ENCODE measurements at regions not wholly inside any gene's neighbourhood (a gene's known extent, or its start where the extent isn't known, plus 50 kb on each side); places are given as distances from the start of the nearest gene placed in this dataset.

- Histone ChIP-seq H2BK12ac (ENCODE audit: low read length) (no peak overlapping the region), H3K27me3 (ENCODE audit: insufficient read depth, low read length) (no peaks in the 10 kb centered on the region), H3K23ac (ENCODE audit: low read length) (no peak overlapping the region), H3K27ac (ENCODE audit: low read depth, low read length) (no peak overlapping the region), H2BK5ac (ENCODE audit: low read depth, low read length, poor library complexity) (no peak overlapping the region), H3K18ac (ENCODE audit: low read length) (no peak overlapping the region), H2BK120ac (ENCODE audit: insufficient read depth, low read length, poor library complexity) (no peak overlapping the region), H2AFZ (ENCODE audit: insufficient read depth, low read length, poor library complexity) (no peak overlapping the region), H4K12ac (ENCODE audit: low read depth, low read length) (no peak overlapping the region), H4K91ac (ENCODE audit: low read depth, low read length) (no peak overlapping the region), H3K4me3 (ENCODE audit: low read depth, low read length) (no peak overlapping the region), H3K9ac (ENCODE audit: low read length) (no peak overlapping the region), H3K4me2 (ENCODE audit: low read length) (no peak overlapping the region), H4K8ac (ENCODE audit: low read depth, low read length) (no peak overlapping the region), H3K4ac (ENCODE audit: low read depth, low read length) (no peak overlapping the region), H3K9me3 (ENCODE audit: insufficient read depth, low read depth, low read length) (no peaks in the 10 kb centered on the region), H3K14ac (ENCODE audit: low read length) (no peak overlapping the region), H3K79me2 (ENCODE audit: control insufficient read depth, insufficient read depth, low read length, poor library complexity) (no peaks in the 10 kb centered on the region), H3K79me1 (ENCODE audit: low read length) (no peaks in the 10 kb centered on the region), H3K4me1 (ENCODE audit: control insufficient read depth in 1 of 2, insufficient read depth in 2 of 2, low read length in 2 of 2) (peaks cover 0 to 4% of the 10 kb centered on the region in 2 experiments), H3K36me3 (ENCODE audit: control insufficient read depth in 1 of 2, insufficient read depth in 2 of 2, low read length in 2 of 2) (no peaks in the 10 kb centered on the region), H2AK5ac (ENCODE audit: low read length) (no peak overlapping the region)
- no peak for DNase-seq
- WGBS (ENCODE audit: extremely low coverage, insufficient coverage, insufficient read length) = no CpG with 5 or more reads among the region's 13 CpGs
These were observed 68.8 kb downstream of the RTL6 start for GRCh38 chr22:44428941-44429830.

- no peak overlapping the region for H3K18ac ChIP-seq (ENCODE audit: low read length)
- H3K14ac ChIP-seq (ENCODE audit: low read length) = no peak overlapping the region
- DNase-seq = no peak
- H4K91ac ChIP-seq (ENCODE audit: low read depth, low read length) = no peak overlapping the region
- H2AK5ac ChIP-seq (ENCODE audit: low read length) = no peak overlapping the region
- no peak overlapping the region for H3K4me3 ChIP-seq (ENCODE audit: low read depth, low read length)
- H3K4me1 ChIP-seq (ENCODE audit: control insufficient read depth in 1 of 2, insufficient read depth in 2 of 2, low read length in 2 of 2) = peaks cover 0 to 4% of the 10 kb centered on the region in 2 experiments
- H2BK5ac ChIP-seq (ENCODE audit: low read depth, low read length, poor library complexity) = no peak overlapping the region
- no peak overlapping the region for H4K12ac ChIP-seq (ENCODE audit: low read depth, low read length)
- H3K23ac ChIP-seq (ENCODE audit: low read length) = no peak overlapping the region
- H3K9ac ChIP-seq (ENCODE audit: low read length) = no peak overlapping the region
- no peaks in the 10 kb centered on the region for H3K79me1 ChIP-seq (ENCODE audit: low read length)
- H2BK12ac ChIP-seq (ENCODE audit: low read length) = no peak overlapping the region
- no peak overlapping the region for H3K4ac ChIP-seq (ENCODE audit: low read depth, low read length)
- no peak overlapping the region for H2BK120ac ChIP-seq (ENCODE audit: insufficient read depth, low read length, poor library complexity)
- H3K4me2 ChIP-seq (ENCODE audit: low read length) = no peak overlapping the region
- H2AFZ ChIP-seq (ENCODE audit: insufficient read depth, low read length, poor library complexity) = no peak overlapping the region
- no CpG with 5 or more reads among the region's 21 CpGs for WGBS (ENCODE audit: extremely low coverage, insufficient coverage, insufficient read length)
- H3K9me3 ChIP-seq (ENCODE audit: insufficient read depth, low read depth, low read length) = no peaks in the 10 kb centered on the region
- no peak overlapping the region for H4K8ac ChIP-seq (ENCODE audit: low read depth, low read length)
- H3K27me3 ChIP-seq (ENCODE audit: insufficient read depth, low read length) = no peaks in the 10 kb centered on the region
- H3K27ac ChIP-seq (ENCODE audit: low read depth, low read length) = no peak overlapping the region
- H3K79me2 ChIP-seq (ENCODE audit: control insufficient read depth, insufficient read depth, low read length, poor library complexity) = no peaks in the 10 kb centered on the region
- no peaks in the 10 kb centered on the region for H3K36me3 ChIP-seq (ENCODE audit: control insufficient read depth in 1 of 2, insufficient read depth in 2 of 2, low read length in 2 of 2)
These were observed 70.2 kb downstream of the RTL6 start for GRCh38 chr22:44427611-44428470.

- Histone ChIP-seq H4K8ac (ENCODE audit: low read depth, low read length) (no peak overlapping the region), H3K36me3 (ENCODE audit: control insufficient read depth in 1 of 2, insufficient read depth in 2 of 2, low read length in 2 of 2) (no peaks in the 10 kb centered on the region), H3K27me3 (ENCODE audit: insufficient read depth, low read length) (no peaks in the 10 kb centered on the region), H3K79me2 (ENCODE audit: control insufficient read depth, insufficient read depth, low read length, poor library complexity) (no peaks in the 10 kb centered on the region), H3K23ac (ENCODE audit: low read length) (no peak overlapping the region), H4K91ac (ENCODE audit: low read depth, low read length) (no peak overlapping the region), H3K9ac (ENCODE audit: low read length) (no peak overlapping the region), H3K79me1 (ENCODE audit: low read length) (no peaks in the 10 kb centered on the region), H3K9me3 (ENCODE audit: insufficient read depth, low read depth, low read length) (no peaks in the 10 kb centered on the region), H2BK5ac (ENCODE audit: low read depth, low read length, poor library complexity) (no peak overlapping the region), H3K27ac (ENCODE audit: low read depth, low read length) (no peak overlapping the region), H4K12ac (ENCODE audit: low read depth, low read length) (no peak overlapping the region), H3K4ac (ENCODE audit: low read depth, low read length) (no peak overlapping the region), H3K4me3 (ENCODE audit: low read depth, low read length) (no peak overlapping the region), H2BK12ac (ENCODE audit: low read length) (no peak overlapping the region), H2BK120ac (ENCODE audit: insufficient read depth, low read length, poor library complexity) (no peak overlapping the region), H3K18ac (ENCODE audit: low read length) (no peak overlapping the region), H2AFZ (ENCODE audit: insufficient read depth, low read length, poor library complexity) (no peak overlapping the region), H2AK5ac (ENCODE audit: low read length) (no peak overlapping the region), H3K4me2 (ENCODE audit: low read length) (no peak overlapping the region), H3K4me1 (ENCODE audit: control insufficient read depth in 1 of 2, insufficient read depth in 2 of 2, low read length in 2 of 2) (peaks cover 0 to 4% of the 10 kb centered on the region in 2 experiments), H3K14ac (ENCODE audit: low read length) (no peak overlapping the region)
- no CpG with 5 or more reads among the region's 11 CpGs for WGBS (ENCODE audit: extremely low coverage, insufficient coverage, insufficient read length)
- DNase-seq = no peak
These were observed 71.1 kb downstream of the RTL6 start for GRCh38 chr22:44426981-44427380.

GRCh38 chr22:44425694-44426045, 72.4 kb downstream of the RTL6 start:
- H2AK5ac ChIP-seq (ENCODE audit: low read length) = no peak overlapping the region
- no peak overlapping the region for H3K4ac ChIP-seq (ENCODE audit: low read depth, low read length)
- H2BK120ac ChIP-seq (ENCODE audit: insufficient read depth, low read length, poor library complexity) = no peak overlapping the region
- H3K9ac ChIP-seq (ENCODE audit: low read length) = no peak overlapping the region
- H2BK5ac ChIP-seq (ENCODE audit: low read depth, low read length, poor library complexity) = no peak overlapping the region
- peaks cover 0 to 4% of the 10 kb centered on the region in 2 experiments for H3K4me1 ChIP-seq (ENCODE audit: control insufficient read depth in 1 of 2, insufficient read depth in 2 of 2, low read length in 2 of 2)
- H3K79me1 ChIP-seq (ENCODE audit: low read length) = no peaks in the 10 kb centered on the region
- H2AFZ ChIP-seq (ENCODE audit: insufficient read depth, low read length, poor library complexity) = no peak overlapping the region
- WGBS (ENCODE audit: extremely low coverage, insufficient coverage, insufficient read length) = no CpG with 5 or more reads among the region's 5 CpGs
- H4K91ac ChIP-seq (ENCODE audit: low read depth, low read length) = no peak overlapping the region
- no peak overlapping the region for H3K4me3 ChIP-seq (ENCODE audit: low read depth, low read length)
- no peak for DNase-seq
- no peak overlapping the region for H2BK12ac ChIP-seq (ENCODE audit: low read length)
- H3K36me3 ChIP-seq (ENCODE audit: control insufficient read depth in 1 of 2, insufficient read depth in 2 of 2, low read length in 2 of 2) = no peaks in the 10 kb centered on the region
- H3K18ac ChIP-seq (ENCODE audit: low read length) = no peak overlapping the region
- no peaks in the 10 kb centered on the region for H3K27me3 ChIP-seq (ENCODE audit: insufficient read depth, low read length)
- no peak overlapping the region for H3K4me2 ChIP-seq (ENCODE audit: low read length)
- no peak overlapping the region for H3K23ac ChIP-seq (ENCODE audit: low read length)
- H4K8ac ChIP-seq (ENCODE audit: low read depth, low read length) = no peak overlapping the region
- H3K27ac ChIP-seq (ENCODE audit: low read depth, low read length) = no peak overlapping the region
- no peaks in the 10 kb centered on the region for H3K9me3 ChIP-seq (ENCODE audit: insufficient read depth, low read depth, low read length)
- H4K12ac ChIP-seq (ENCODE audit: low read depth, low read length) = no peak overlapping the region
- H3K79me2 ChIP-seq (ENCODE audit: control insufficient read depth, insufficient read depth, low read length, poor library complexity) = no peaks in the 10 kb centered on the region
- H3K14ac ChIP-seq (ENCODE audit: low read length) = no peak overlapping the region

Measured in trophoblast cell (in vitro differentiated cells and primary cell).